GM10266 (cell line): ENCODE measurements at regions not wholly inside any gene's neighbourhood (a gene's known extent, or its start where the extent isn't known, plus 50 kb on each side); places are given as distances from the start of the nearest gene placed in this dataset.

Source experiments
- DNase-seq: peaks from one replicate; pipeline ENCODE4 v3.0.0; 2012; ENCODE audit errors: extremely low spot score
- TF ChIP-seq, protein P1 (sequence below): IDR thresholded peaks from 2 replicates; pipeline ENCODE4 v1.5.1; 2012; ENCODE audit warnings: mild to moderate bottlenecking, low read depth; ENCODE audit not compliant: control insufficient read depth, insufficient read depth; ENCODE audit errors: missing control alignments

DNA sequence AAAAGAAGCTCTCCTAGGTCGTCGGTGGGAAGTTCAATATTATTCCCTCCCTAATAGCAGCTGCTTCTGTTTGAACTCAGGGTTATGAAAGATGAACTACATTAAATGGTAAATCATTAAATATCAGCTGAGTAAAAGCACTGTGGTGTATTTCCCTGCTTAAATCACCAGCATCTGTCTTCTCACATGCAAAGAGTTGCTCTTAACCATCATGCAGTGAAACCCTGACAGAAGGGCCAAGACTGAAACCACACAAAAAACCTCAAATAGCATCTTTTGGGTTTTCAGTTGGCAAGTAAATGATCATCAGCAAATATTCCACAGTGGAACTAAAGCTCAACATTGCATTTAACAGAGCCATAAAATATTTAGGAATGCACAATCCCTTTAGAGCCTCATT lies 380.0 kb upstream of the ADGRL2 start:
- TF ChIP-seq, protein P1, sequence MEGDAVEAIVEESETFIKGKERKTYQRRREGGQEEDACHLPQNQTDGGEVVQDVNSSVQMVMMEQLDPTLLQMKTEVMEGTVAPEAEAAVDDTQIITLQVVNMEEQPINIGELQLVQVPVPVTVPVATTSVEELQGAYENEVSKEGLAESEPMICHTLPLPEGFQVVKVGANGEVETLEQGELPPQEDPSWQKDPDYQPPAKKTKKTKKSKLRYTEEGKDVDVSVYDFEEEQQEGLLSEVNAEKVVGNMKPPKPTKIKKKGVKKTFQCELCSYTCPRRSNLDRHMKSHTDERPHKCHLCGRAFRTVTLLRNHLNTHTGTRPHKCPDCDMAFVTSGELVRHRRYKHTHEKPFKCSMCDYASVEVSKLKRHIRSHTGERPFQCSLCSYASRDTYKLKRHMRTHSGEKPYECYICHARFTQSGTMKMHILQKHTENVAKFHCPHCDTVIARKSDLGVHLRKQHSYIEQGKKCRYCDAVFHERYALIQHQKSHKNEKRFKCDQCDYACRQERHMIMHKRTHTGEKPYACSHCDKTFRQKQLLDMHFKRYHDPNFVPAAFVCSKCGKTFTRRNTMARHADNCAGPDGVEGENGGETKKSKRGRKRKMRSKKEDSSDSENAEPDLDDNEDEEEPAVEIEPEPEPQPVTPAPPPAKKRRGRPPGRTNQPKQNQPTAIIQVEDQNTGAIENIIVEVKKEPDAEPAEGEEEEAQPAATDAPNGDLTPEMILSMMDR: no peak

DNA sequence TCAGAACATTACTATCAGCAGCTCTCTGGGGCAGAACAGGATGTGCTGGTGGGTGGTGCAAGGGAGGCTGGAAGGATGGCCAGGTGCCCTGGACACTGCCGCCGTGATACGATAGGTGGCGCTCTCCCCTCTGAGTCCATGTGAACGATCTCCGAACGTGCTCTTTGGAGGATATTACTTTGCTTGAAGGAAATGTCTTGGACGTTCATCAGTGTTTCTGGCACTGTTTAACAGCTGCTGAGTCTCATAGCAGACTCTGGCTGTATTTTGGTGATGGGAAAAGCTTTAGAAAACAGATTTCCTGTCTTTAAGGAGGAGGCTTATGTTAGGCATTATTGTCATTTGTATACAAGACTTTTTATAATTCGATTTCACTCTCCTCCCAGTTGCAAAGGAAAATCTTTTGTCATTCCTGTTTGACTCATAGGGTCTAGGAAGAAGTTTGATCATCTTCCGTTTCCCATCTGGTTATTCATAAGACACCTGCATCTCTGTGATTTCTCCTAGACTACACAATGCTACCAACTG lies 386.2 kb upstream of the ADGRL2 start:
- TF ChIP-seq, protein P1: peak; percentile 85
- peak; percentile 61 for DNase-seq

More for the DNA sequence above, 380.0 kb upstream of the ADGRL2 start:
- no peak for DNase-seq

DNA sequence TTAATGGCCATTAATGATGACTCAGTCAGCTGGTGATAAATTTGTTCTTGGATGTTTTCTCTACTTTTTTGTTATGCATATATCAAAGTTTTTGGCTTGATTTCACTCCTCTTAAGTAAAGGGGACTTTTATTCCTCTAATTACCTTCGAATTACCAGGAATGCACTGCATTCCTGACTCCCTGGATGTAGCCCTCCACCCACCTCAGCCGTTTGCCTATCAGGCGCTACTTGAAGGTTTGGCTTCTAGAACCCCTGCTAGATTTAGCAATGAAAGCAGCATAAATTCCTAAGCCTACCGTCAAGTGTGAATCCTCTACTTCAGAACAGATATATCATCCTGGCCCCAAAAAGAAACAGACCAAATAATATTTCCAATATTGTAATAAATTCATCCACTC lies 387.8 kb upstream of the ADGRL2 start:
- no peak for DNase-seq
- TF ChIP-seq, protein P1: no peak

DNA sequence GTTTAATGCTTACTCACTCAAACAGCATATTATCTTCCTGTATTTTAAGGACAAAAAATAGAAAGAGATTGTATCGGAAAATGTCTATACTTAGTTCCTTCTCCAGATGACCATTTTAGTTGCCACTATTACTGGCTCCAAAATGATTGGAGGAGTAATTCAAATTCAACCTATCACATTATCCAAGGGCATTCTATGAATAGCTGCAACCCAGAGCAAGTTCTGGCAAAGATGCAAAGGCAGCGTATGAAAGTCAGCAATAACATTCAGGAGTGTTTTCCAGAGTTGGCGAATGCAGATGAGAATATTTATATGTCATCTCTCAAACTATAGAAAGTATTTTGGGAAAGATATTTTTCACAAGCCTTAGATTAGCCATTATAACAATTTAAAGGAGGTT lies 389.8 kb upstream of the ADGRL2 start:
- TF ChIP-seq, protein P1: no peak
- DNase-seq: no peak

DNA sequence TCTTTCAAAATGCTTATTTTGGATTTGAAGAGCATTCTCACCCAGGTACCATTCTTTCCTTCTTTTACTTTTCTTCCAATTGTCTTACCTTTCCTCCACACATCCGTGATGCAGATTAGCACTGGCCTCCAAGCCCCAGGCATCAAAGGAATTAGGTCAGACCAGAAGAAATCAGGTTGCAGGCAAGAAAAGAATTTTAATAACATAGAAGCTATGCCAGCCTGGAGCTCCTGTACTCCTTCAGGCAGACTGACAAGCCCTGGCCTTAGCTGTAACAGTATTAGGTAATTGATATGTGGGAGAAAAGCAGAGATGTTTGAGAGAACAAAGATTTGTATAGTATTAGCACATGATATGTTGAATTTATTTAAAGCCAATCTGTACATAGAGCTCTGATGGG lies 390.4 kb upstream of the ADGRL2 start:
- DNase-seq: no peak
- TF ChIP-seq, protein P1: no peak

DNA sequence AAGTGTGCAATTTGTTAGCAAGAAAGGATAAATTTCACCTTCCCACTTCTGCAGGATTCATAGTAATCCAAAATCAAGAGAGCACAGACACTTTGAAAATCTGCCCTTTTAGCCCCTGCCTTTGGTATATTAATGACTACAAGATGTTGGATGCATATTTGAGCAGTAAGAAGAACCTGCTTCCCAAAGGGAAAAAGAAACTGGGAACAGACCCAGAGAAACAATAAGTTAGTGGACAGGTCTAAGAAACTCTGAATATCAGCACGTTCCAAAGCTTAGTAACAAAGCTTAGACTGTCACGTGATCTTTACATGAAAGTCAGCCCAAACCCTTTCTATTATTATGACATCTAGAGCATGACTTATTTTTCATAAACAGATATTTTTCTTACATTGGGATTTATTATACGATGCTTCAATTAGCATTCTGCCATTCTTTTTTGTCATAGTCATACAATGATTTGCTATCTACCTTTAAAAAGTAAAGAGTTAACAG lies 390.9 kb upstream of the ADGRL2 start:
- DNase-seq: no peak
- TF ChIP-seq, protein P1: no peak

DNA sequence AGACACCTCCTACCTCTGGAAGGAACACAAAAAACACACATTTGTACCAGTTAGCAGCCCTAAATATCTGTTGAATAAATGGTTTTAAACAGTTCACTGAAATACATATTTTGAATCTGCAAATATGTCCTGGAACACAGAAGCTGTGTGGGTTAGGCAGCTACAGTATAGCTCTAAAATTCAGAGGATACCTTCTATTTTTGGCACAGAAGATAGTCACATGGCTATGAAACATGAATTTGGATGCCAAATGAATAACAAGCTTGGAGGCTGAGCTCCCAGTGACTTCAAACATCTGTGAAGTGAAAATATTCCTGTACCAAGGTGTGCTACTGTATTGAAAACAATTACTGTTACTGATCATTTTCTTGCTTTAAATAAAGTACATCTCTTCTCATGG lies 391.5 kb upstream of the ADGRL2 start:
- TF ChIP-seq, protein P1: no peak
- DNase-seq: no peak
